HL-60 (cell line): ENCODE measurements at regions not wholly inside any gene's neighbourhood (a gene's known extent, or its start where the extent isn't known, plus 50 kb on each side); places are given as distances from the start of the nearest gene placed in this dataset.
A peak's percentile ranks its signal among the peaks of the same experiment; 100 is the strongest.

Experiments used
- DNase-seq, 2 experiments: peaks; one replicate each; pipeline ENCODE4 v3.0.0-alpha.2; 2010 to 2020; ENCODE audit warnings: low read depth in 1 of 2, low spot score in 1 of 2
- H3K27ac ChIP-seq: fragments of 250-450 bp; sonication (Bioruptor Pico); replicated peaks from 2 replicates; pipeline ENCODE4 v1.5.1; 2020; ENCODE audit warnings: mild to moderate bottlenecking, moderate library complexity
- H3K27me3 ChIP-seq: fragments of 250-450 bp; sonication (Bioruptor Pico); 2 replicates; pipeline ENCODE4 v1.5.1; 2021; ENCODE audit warnings: mild to moderate bottlenecking, moderate library complexity; ENCODE audit not compliant: insufficient read depth, poor library complexity, severe bottlenecking
- H3K4me3 ChIP-seq: replicated peaks from 2 replicates; pipeline ENCODE4 v1.5.1; 2011; ENCODE audit warnings: mild to moderate bottlenecking, control low read depth, low read length; ENCODE audit not compliant: insufficient read depth
- GABPA ChIP-seq: IDR thresholded peaks from 2 replicates; pipeline ENCODE4 v1.6.1; 2012; ENCODE audit warnings: low read depth
- POLR2AphosphoS5 ChIP-seq: IDR thresholded peaks from 2 replicates; pipeline ENCODE4 v1.6.1; 2012; ENCODE audit warnings: low read depth
- REST ChIP-seq: IDR thresholded peaks from 2 replicates; pipeline ENCODE4 v1.6.1; 2012; ENCODE audit warnings: low read depth; ENCODE audit not compliant: insufficient replicate concordance
- SPI1 ChIP-seq: IDR thresholded peaks from 2 replicates; pipeline ENCODE4 v1.6.1; 2012; ENCODE audit warnings: low read depth, mild to moderate bottlenecking, borderline replicate concordance
- TF ChIP-seq, protein P1 (sequence below): IDR thresholded peaks from one replicate; pipeline ENCODE4 v1.5.1; 2011; ENCODE audit warnings: low read length, control low read depth, inconsistent platforms; ENCODE audit not compliant: insufficient read depth

DNA sequence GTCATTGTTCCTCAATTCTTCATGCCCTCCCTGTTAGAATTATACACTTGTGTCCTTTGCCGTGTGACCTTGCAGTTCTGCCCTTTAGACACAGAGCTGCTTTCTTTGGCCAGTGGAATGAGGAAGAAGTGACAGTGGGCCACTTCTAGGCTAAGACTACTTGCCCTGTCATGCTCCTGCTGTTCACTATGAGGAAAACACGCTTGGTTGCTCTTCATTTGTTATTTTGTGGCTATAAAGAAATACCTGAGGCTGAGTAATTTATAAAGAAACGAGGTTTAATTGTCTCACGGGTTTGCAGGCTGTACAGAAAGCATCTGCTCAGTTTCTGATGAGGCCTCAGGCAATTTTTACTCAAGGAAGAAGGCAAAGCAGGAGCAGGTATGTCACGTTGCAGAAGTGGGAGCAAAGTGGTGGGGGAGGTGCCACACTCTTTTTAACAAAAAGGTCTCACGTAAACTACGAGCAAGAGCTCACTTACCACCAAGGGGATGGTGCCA is 279.1 kb upstream of the DMAC1 start:
- DNase-seq, result peak in 1 of 2 experiments; percentile 35
- H3K27me3 ChIP-seq, result no peaks in the 10 kb centered on the region
- TF ChIP-seq SPI1, result no peak
- TF ChIP-seq POLR2AphosphoS5, result no peak
- TF ChIP-seq, protein P1, sequence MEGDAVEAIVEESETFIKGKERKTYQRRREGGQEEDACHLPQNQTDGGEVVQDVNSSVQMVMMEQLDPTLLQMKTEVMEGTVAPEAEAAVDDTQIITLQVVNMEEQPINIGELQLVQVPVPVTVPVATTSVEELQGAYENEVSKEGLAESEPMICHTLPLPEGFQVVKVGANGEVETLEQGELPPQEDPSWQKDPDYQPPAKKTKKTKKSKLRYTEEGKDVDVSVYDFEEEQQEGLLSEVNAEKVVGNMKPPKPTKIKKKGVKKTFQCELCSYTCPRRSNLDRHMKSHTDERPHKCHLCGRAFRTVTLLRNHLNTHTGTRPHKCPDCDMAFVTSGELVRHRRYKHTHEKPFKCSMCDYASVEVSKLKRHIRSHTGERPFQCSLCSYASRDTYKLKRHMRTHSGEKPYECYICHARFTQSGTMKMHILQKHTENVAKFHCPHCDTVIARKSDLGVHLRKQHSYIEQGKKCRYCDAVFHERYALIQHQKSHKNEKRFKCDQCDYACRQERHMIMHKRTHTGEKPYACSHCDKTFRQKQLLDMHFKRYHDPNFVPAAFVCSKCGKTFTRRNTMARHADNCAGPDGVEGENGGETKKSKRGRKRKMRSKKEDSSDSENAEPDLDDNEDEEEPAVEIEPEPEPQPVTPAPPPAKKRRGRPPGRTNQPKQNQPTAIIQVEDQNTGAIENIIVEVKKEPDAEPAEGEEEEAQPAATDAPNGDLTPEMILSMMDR, result no peak
- no peak for TF ChIP-seq REST
- TF ChIP-seq GABPA, result no peak
- no peak overlapping the region for H3K27ac ChIP-seq
- no peak overlapping the region for H3K4me3 ChIP-seq

DNA sequence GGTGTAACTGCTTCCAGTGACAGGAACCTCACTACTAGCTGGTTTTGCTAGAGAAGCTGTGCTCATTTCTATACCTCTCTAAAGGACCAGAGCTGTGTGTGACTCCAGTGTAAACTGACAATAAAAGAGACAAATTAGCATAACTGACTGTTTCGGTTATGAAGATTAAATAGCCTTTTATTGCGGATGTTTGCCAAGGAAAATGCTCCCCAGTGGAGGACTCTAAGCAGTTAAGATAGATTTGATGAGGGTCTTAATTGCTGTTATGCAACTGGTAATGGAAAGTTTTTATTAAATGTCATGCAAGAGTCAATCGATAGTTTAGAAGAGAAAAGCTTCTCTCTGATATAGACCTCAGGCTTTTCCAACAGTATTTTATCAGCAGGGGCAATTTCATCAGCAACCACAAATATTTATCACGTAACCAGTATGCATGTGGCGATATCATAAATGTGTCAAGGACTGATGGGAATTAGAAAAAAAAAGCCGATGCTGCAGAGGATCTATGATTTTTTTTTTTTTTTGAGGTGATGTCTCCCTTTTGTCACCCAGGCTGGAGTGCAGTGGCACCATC is 275.2 kb upstream of the DMAC1 start:
- no peak overlapping the region for H3K4me3 ChIP-seq
- no peak overlapping the region for H3K27ac ChIP-seq
- no peak for DNase-seq
- no peak for TF ChIP-seq SPI1
- TF ChIP-seq GABPA, result no peak
- TF ChIP-seq, protein P1, result no peak
- H3K27me3 ChIP-seq, result no peaks in the 10 kb centered on the region

DNA sequence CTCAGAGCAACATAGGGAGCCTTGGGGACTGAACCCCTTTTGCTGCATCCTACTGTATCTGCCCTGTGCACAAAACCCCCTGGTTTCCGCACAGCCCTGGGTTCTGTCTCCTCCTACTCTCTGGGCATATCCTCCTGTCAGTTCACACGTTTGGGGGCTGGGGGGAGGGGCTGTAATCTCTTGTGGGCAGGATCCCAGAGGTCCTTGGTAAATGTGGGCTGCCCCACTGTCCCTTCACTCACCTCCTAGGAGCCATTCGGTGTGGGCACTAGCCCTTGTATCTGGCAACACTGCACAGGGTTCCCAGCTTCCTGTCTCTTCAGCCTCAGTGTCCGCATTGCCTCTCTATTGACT is 271.8 kb upstream of the DMAC1 start:
- H3K27me3 ChIP-seq, result no peaks in the 10 kb centered on the region
- no peak overlapping the region for H3K27ac ChIP-seq
- no peak for TF ChIP-seq GABPA
- TF ChIP-seq SPI1, result no peak
- no peak overlapping the region for H3K4me3 ChIP-seq
- DNase-seq, result no peak

- TF ChIP-seq POLR2AphosphoS5 (no peak), SPI1 (no peak), REST (no peak), GABPA (no peak)
- TF ChIP-seq, protein P1, result no peak
- no peak overlapping the region for H3K4me3 ChIP-seq
- no peak overlapping the region for H3K27ac ChIP-seq
- no peak for DNase-seq
- no peaks in the 10 kb centered on the region for H3K27me3 ChIP-seq
These were observed 271.3 kb upstream of the DMAC1 start for GRCh38 chr9:8070779-8071444.
